Body of pancreas (tissue), 4 donors: ENCODE measurements at regions not wholly inside any gene's neighbourhood (a gene's known extent, or its start where the extent isn't known, plus 50 kb on each side); places are given as distances from the start of the nearest gene placed in this dataset.

ENCODE experiments used
- POLR2A ChIP-seq, 3 donors: fragments of 450-650 bp; IDR thresholded peaks; one replicate each; pipeline ENCODE4 v1.6.1; 2016; ENCODE audit warnings: antibody characterized with exemption in 3 of 3, mild to moderate bottlenecking in 2 of 3
- TF ChIP-seq, protein P1 (sequence below), 7 experiments: fragments of 450-650 bp in 4 of 7; fragments of 200-600 bp in 3 of 7; sonication (generic) in 3 of 7; IDR thresholded peaks; one replicate each; pipeline ENCODE4 v1.5.1; 2016 to 2019; ENCODE audit warnings: antibody characterized with exemption in 7 of 7

- TF ChIP-seq, protein P1, sequence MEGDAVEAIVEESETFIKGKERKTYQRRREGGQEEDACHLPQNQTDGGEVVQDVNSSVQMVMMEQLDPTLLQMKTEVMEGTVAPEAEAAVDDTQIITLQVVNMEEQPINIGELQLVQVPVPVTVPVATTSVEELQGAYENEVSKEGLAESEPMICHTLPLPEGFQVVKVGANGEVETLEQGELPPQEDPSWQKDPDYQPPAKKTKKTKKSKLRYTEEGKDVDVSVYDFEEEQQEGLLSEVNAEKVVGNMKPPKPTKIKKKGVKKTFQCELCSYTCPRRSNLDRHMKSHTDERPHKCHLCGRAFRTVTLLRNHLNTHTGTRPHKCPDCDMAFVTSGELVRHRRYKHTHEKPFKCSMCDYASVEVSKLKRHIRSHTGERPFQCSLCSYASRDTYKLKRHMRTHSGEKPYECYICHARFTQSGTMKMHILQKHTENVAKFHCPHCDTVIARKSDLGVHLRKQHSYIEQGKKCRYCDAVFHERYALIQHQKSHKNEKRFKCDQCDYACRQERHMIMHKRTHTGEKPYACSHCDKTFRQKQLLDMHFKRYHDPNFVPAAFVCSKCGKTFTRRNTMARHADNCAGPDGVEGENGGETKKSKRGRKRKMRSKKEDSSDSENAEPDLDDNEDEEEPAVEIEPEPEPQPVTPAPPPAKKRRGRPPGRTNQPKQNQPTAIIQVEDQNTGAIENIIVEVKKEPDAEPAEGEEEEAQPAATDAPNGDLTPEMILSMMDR (IDR thresholded peaks at IDR 0.05) = no peak
- TF ChIP-seq POLR2A (IDR thresholded peaks at IDR 0.05) = no peak
These were observed 930.2 kb upstream of the DIAPH2 start for GRCh38 chrX:95754411-95754810.
